ENCODE measurements at regions not wholly inside any gene's neighbourhood (a gene's known extent, or its start where the extent isn't known, plus 50 kb on each side); places are given as distances from the start of the nearest gene placed in this dataset.
A peak's percentile ranks its signal among the peaks of the same experiment; 100 is the strongest.

DNA sequence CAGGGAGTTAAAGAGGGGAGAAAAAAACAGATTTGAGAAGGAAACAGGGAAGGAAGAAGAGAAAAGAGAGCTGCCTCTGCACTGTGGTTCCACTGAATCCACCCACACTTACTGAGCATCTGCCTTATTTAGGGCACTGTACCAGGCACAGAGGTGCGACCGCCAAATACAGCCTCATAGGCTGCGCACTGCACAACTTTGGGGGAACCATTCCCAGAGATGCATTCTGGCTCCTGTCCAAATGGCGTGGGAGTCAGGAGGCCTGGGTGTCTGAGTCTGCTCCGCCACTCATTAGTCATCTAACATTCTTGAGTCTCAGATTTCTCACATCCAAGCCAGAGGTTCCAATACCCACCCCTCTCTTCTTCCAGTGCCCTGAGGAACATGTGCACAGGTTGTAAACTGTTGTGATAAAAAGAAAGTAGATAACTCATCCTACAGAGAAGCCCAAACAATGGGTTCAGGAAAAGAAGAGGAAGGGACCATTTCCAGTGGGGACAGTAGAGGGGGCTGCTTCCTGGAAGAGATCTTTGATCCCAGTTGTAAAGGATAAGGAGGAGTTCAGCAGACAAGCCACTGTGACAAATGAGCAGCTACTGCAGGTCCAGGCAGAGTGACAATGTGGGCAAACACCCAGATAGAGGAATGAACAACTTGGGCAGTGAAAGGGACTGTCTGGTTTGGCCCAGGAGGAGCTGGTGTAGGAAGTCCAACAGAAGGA, 254.6 kb downstream of the UACA start:
- TF ChIP-seq CTCF (conservative IDR thresholded peaks at IDR 0.05; ENCODE audit: low read depth, low read length), result peak; percentile 4
- peak; percentile 84 for DNase-seq (ENCODE audit: low read depth)
- no peak overlapping the region for H3K4me3 ChIP-seq (ENCODE audit: low read depth, low read length)

DNA sequence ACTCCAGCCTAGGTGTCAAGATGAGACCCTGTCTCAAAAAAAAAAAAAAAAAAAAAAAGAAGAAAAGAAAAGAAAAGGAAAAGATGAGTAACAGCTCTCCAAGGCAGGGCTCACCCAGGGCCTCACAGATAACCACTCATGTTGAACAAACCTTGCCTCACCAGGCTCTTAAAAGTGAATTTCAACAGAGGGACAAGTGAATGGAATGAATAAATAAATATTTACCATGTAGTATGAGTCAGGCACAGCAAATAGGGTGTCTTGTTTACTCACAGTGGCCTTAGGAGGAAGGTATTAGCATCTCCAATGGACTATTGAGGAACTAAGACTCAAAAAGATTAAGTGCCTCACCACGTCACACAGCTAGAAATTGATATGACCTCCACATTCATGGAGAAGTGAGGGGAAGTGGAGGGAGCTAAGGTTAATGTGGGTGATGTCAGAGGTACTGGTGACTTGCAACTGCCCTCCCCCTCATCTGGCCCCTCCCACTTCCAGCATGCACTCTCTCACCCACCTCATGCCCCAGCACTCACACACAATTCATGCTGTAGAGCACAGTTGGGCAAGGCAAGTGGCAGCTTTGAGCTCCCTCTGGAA, 255.5 kb downstream of the UACA start:
- no peak for TF ChIP-seq CTCF (conservative IDR thresholded peaks at IDR 0.05; ENCODE audit: low read depth, low read length)
- no peak overlapping the region for H3K4me3 ChIP-seq (ENCODE audit: low read depth, low read length)
- DNase-seq (ENCODE audit: low read depth), result peak; percentile 96

DNA sequence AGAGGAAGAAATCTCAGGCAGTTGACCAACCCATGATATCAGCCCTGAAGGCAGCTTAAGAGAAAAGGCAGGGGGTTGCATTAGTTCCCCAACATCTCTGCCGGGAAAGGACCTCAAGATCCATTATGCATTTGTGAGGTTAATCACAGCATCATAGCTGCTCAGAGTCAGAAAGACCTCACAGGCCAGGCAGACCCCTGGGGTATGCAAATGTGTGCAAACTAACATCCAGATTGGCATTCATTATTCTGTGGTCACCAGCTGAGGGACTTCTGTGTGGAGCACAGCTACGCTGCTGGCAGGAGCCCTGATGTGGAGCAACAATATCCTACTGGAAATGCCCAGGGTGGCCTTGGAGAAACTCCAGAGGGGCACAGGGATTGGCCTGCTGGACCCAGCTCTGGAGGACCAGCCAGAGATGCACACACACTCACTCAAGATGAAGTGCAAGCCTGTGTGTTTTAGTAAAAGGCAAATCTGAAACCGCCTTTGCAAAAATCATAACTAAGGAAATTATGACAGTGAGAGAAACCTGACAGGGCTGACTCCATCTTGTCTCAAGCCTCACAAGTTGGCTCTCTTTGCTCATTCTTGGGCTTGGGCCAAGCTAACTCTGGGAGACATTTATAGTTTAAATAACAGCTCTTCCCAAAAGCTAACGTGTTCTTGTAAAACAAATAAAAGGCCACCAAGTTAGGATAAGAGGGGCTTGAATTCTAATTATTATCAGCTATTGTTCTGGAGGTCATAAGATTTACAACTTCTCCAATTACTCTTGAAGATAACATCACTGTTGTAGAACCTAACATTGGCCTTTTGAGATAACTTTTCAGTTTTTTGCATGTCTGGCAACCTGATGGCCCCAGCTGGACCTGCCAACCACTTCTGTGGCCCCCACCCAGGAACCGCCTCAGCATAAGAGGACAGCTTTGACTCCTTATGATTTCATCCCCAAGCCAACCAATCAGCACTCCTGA, 257.1 kb downstream of the UACA start:
- TF ChIP-seq CTCF (conservative IDR thresholded peaks at IDR 0.05; ENCODE audit: low read depth, low read length), result no peak
- DNase-seq (ENCODE audit: low read depth), result no peak
- H3K4me3 ChIP-seq (ENCODE audit: low read depth, low read length), result no peak overlapping the region

DNA sequence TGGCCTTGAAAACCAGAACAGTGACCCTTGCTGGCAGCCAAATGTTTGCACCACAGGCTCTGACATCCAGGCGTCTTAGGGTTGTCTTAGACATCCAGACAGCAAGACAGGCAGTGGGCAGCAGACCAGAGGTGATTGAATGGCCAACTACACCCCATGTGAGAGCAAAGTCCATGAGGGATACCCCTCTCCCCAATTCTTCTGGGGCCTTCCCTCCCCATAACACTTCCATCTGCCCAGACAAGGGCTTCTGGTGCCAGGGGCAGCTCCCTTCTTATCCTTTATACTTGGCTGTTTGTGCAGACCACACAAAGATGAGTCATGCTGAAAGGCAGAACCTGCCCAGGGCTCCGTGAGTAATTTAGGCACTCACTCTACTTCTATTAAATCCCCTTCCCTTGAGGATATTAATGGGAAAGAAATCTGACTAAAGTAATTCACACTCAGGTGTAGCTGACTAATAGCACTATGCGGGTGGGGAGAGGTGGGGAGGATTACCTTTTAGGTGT, 257.9 kb downstream of the UACA start:
- no peak overlapping the region for H3K4me3 ChIP-seq (ENCODE audit: low read depth, low read length)
- peak; percentile 61 for DNase-seq (ENCODE audit: low read depth)
- no peak for TF ChIP-seq CTCF (conservative IDR thresholded peaks at IDR 0.05; ENCODE audit: low read depth, low read length)

DNA sequence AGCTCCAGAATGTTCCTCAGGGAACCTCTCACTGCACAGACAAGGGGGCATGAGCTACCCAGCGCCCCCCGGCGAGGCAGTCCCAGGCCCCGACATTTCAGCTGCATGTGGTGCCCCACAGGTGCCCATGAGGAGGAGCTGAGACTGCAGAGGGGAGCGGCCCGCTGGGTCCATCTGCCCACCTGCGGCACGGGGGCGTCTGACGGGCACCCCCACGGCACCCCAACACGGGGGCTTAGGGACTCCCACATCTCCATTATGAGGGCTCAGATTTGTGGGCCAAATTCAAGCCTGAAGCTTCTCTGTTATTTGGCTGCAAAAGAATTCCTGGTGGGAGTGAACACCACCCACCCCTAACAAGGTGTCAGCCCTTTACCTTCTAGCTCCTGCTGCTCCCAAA, 258.4 kb downstream of the UACA start:
- TF ChIP-seq CTCF (conservative IDR thresholded peaks at IDR 0.05; ENCODE audit: low read depth, low read length), result no peak
- DNase-seq (ENCODE audit: low read depth), result no peak
- no peak overlapping the region for H3K4me3 ChIP-seq (ENCODE audit: low read depth, low read length)

- TF ChIP-seq CTCF (conservative IDR thresholded peaks at IDR 0.05; ENCODE audit: low read depth, low read length), result no peak
- no peak overlapping the region for H3K4me3 ChIP-seq (ENCODE audit: low read depth, low read length)
- DNase-seq (ENCODE audit: low read depth), result no peak
Observed at GRCh38 chr15:70504299-70504951, 258.9 kb downstream of the UACA start.
